ENCODE measurements at regions not wholly inside any gene's neighbourhood (a gene's known extent, or its start where the extent isn't known, plus 50 kb on each side); places are given as distances from the start of the nearest gene placed in this dataset.
A peak's percentile ranks its signal among the peaks of the same experiment; 100 is the strongest.

GRCh38 chr3:38989917-38990510 lies 61.7 kb downstream of the SCN11A start:
- no peak overlapping the region for H3K4ac ChIP-seq (ENCODE audit: low read depth, low read length)
- no peak overlapping the region for H3K27ac ChIP-seq (ENCODE audit: low read depth, low read length)
- H4K5ac ChIP-seq (ENCODE audit: low read length), result no peak overlapping the region
- no peaks in the 10 kb centered on the region for H3K27me3 ChIP-seq (ENCODE audit: insufficient read depth, low read length, poor library complexity)
- H3K56ac ChIP-seq (ENCODE audit: low read length), result no peak overlapping the region
- H2BK5ac ChIP-seq (ENCODE audit: low read length), result no peak overlapping the region
- H2AK5ac ChIP-seq (ENCODE audit: low read length), result no peak overlapping the region
- no peak overlapping the region for H2BK120ac ChIP-seq (ENCODE audit: low read depth, low read length)
- H2BK15ac ChIP-seq (replicated peaks; ENCODE audit: low read depth), result no peak overlapping the region
- H3K18ac ChIP-seq (ENCODE audit: low read length), result no peak overlapping the region
- H3K4me2 ChIP-seq (ENCODE audit: low read length), result no peak overlapping the region
- no peak overlapping the region for H3K9ac ChIP-seq (ENCODE audit: low read length)
- H3K4me3 ChIP-seq (ENCODE audit: low read length), result no peak overlapping the region
- no peaks in the 10 kb centered on the region for H3K36me3 ChIP-seq (ENCODE audit: control insufficient read depth, insufficient read depth, low read length)
- WGBS (ENCODE audit: extremely low coverage, insufficient coverage, low lambda C conversion rate), result no CpG with 5 or more reads among the region's 7 CpGs
- H3K4me1 ChIP-seq (ENCODE audit: control insufficient read depth, low read depth, low read length), result no peaks in the 10 kb centered on the region
- peak; percentile 32 for DNase-seq
- H3K79me2 ChIP-seq (ENCODE audit: control insufficient read depth, insufficient read depth, low read length), result no peaks in the 10 kb centered on the region
- no peak overlapping the region for H3K23ac ChIP-seq (ENCODE audit: low read length)
- H3K79me1 ChIP-seq (ENCODE audit: low read length), result no peaks in the 10 kb centered on the region
- no peak overlapping the region for H4K8ac ChIP-seq (ENCODE audit: low read depth, low read length)

- Histone ChIP-seq H2BK120ac (ENCODE audit: low read depth, low read length) (no peak overlapping the region), H3K18ac (ENCODE audit: low read length) (no peak overlapping the region), H3K36me3 (ENCODE audit: control insufficient read depth, insufficient read depth, low read length) (no peaks in the 10 kb centered on the region), H3K23ac (ENCODE audit: low read length) (no peak overlapping the region), H3K27ac (ENCODE audit: low read depth, low read length) (no peak overlapping the region), H3K4me3 (ENCODE audit: low read length) (no peak overlapping the region), H2BK5ac (ENCODE audit: low read length) (no peak overlapping the region), H3K56ac (ENCODE audit: low read length) (no peak overlapping the region), H3K9ac (ENCODE audit: low read length) (no peak overlapping the region), H2AK5ac (ENCODE audit: low read length) (no peak overlapping the region), H3K4me2 (ENCODE audit: low read length) (no peak overlapping the region), H2BK15ac (replicated peaks; ENCODE audit: low read depth) (no peak overlapping the region), H3K4ac (ENCODE audit: low read depth, low read length) (no peak overlapping the region), H3K79me2 (ENCODE audit: control insufficient read depth, insufficient read depth, low read length) (no peaks in the 10 kb centered on the region), H3K4me1 (ENCODE audit: control insufficient read depth, low read depth, low read length) (no peaks in the 10 kb centered on the region), H3K27me3 (ENCODE audit: insufficient read depth, low read length, poor library complexity) (no peaks in the 10 kb centered on the region), H4K8ac (ENCODE audit: low read depth, low read length) (no peak overlapping the region), H3K79me1 (ENCODE audit: low read length) (no peaks in the 10 kb centered on the region), H4K5ac (ENCODE audit: low read length) (no peak overlapping the region)
- WGBS (ENCODE audit: extremely low coverage, insufficient coverage, low lambda C conversion rate), result no CpG with 5 or more reads among the region's 3 CpGs
- no peak for DNase-seq
Measured at GRCh38 chr3:38988955-38989354, 62.8 kb downstream of the SCN11A start.

GRCh38 chr3:38987456-38987855 lies 64.3 kb downstream of the SCN11A start:
- H2BK5ac ChIP-seq (ENCODE audit: low read length), result no peak overlapping the region
- no peaks in the 10 kb centered on the region for H3K36me3 ChIP-seq (ENCODE audit: control insufficient read depth, insufficient read depth, low read length)
- no peaks in the 10 kb centered on the region for H3K27me3 ChIP-seq (ENCODE audit: insufficient read depth, low read length, poor library complexity)
- no peak overlapping the region for H2BK15ac ChIP-seq (replicated peaks; ENCODE audit: low read depth)
- H3K4ac ChIP-seq (ENCODE audit: low read depth, low read length), result no peak overlapping the region
- H3K56ac ChIP-seq (ENCODE audit: low read length), result no peak overlapping the region
- H3K27ac ChIP-seq (ENCODE audit: low read depth, low read length), result no peak overlapping the region
- H3K4me2 ChIP-seq (ENCODE audit: low read length), result no peak overlapping the region
- no peak overlapping the region for H3K18ac ChIP-seq (ENCODE audit: low read length)
- no peak overlapping the region for H2BK120ac ChIP-seq (ENCODE audit: low read depth, low read length)
- H3K79me2 ChIP-seq (ENCODE audit: control insufficient read depth, insufficient read depth, low read length), result no peaks in the 10 kb centered on the region
- H3K79me1 ChIP-seq (ENCODE audit: low read length), result no peaks in the 10 kb centered on the region
- WGBS (ENCODE audit: extremely low coverage, insufficient coverage, low lambda C conversion rate), result no CpG with 5 or more reads among the region's 3 CpGs
- no peaks in the 10 kb centered on the region for H3K4me1 ChIP-seq (ENCODE audit: control insufficient read depth, low read depth, low read length)
- H3K9ac ChIP-seq (ENCODE audit: low read length), result no peak overlapping the region
- H3K23ac ChIP-seq (ENCODE audit: low read length), result no peak overlapping the region
- H4K8ac ChIP-seq (ENCODE audit: low read depth, low read length), result no peak overlapping the region
- H3K4me3 ChIP-seq (ENCODE audit: low read length), result no peak overlapping the region
- DNase-seq, result no peak
- no peak overlapping the region for H2AK5ac ChIP-seq (ENCODE audit: low read length)
- H4K5ac ChIP-seq (ENCODE audit: low read length), result no peak overlapping the region

GRCh38 chr3:38986901-38987300 lies 64.8 kb downstream of the SCN11A start:
- DNase-seq, result no peak
- no CpG with 5 or more reads among the region's 4 CpGs for WGBS (ENCODE audit: extremely low coverage, insufficient coverage, low lambda C conversion rate)

GRCh38 chr3:38985981-38986380 lies 65.8 kb downstream of the SCN11A start:
- no peaks in the 10 kb centered on the region for H3K36me3 ChIP-seq (ENCODE audit: control insufficient read depth, insufficient read depth, low read length)
- H4K5ac ChIP-seq (ENCODE audit: low read length), result no peak overlapping the region
- H3K4me2 ChIP-seq (ENCODE audit: low read length), result no peak overlapping the region
- H2AK5ac ChIP-seq (ENCODE audit: low read length), result no peak overlapping the region
- no peak overlapping the region for H3K23ac ChIP-seq (ENCODE audit: low read length)
- no peak overlapping the region for H3K56ac ChIP-seq (ENCODE audit: low read length)
- no CpG with 5 or more reads among the region's 4 CpGs for WGBS (ENCODE audit: extremely low coverage, insufficient coverage, low lambda C conversion rate)
- no peak overlapping the region for H3K4ac ChIP-seq (ENCODE audit: low read depth, low read length)
- H3K9ac ChIP-seq (ENCODE audit: low read length), result no peak overlapping the region
- no peak overlapping the region for H3K4me3 ChIP-seq (ENCODE audit: low read length)
- H3K27me3 ChIP-seq (ENCODE audit: insufficient read depth, low read length, poor library complexity), result no peaks in the 10 kb centered on the region
- H2BK120ac ChIP-seq (ENCODE audit: low read depth, low read length), result no peak overlapping the region
- H2BK15ac ChIP-seq (replicated peaks; ENCODE audit: low read depth), result no peak overlapping the region
- DNase-seq, result no peak
- H3K27ac ChIP-seq (ENCODE audit: low read depth, low read length), result no peak overlapping the region
- no peaks in the 10 kb centered on the region for H3K4me1 ChIP-seq (ENCODE audit: control insufficient read depth, low read depth, low read length)
- no peak overlapping the region for H3K18ac ChIP-seq (ENCODE audit: low read length)
- no peaks in the 10 kb centered on the region for H3K79me2 ChIP-seq (ENCODE audit: control insufficient read depth, insufficient read depth, low read length)
- H4K8ac ChIP-seq (ENCODE audit: low read depth, low read length), result no peak overlapping the region
- H2BK5ac ChIP-seq (ENCODE audit: low read length), result no peak overlapping the region
- H3K79me1 ChIP-seq (ENCODE audit: low read length), result no peaks in the 10 kb centered on the region

More at GRCh38 chr3:38986901-38987300, 64.8 kb downstream of the SCN11A start:
- Histone ChIP-seq H3K27ac (ENCODE audit: low read depth, low read length) (no peak overlapping the region), H3K4me1 (ENCODE audit: control insufficient read depth, low read depth, low read length) (no peaks in the 10 kb centered on the region), H4K8ac (ENCODE audit: low read depth, low read length) (no peak overlapping the region), H2AK5ac (ENCODE audit: low read length) (no peak overlapping the region), H3K4ac (ENCODE audit: low read depth, low read length) (no peak overlapping the region), H3K9ac (ENCODE audit: low read length) (no peak overlapping the region), H2BK15ac (replicated peaks; ENCODE audit: low read depth) (no peak overlapping the region), H3K79me2 (ENCODE audit: control insufficient read depth, insufficient read depth, low read length) (no peaks in the 10 kb centered on the region), H3K23ac (ENCODE audit: low read length) (no peak overlapping the region), H3K36me3 (ENCODE audit: control insufficient read depth, insufficient read depth, low read length) (no peaks in the 10 kb centered on the region), H3K4me2 (ENCODE audit: low read length) (no peak overlapping the region), H3K79me1 (ENCODE audit: low read length) (no peaks in the 10 kb centered on the region), H3K4me3 (ENCODE audit: low read length) (no peak overlapping the region), H3K18ac (ENCODE audit: low read length) (no peak overlapping the region), H4K5ac (ENCODE audit: low read length) (no peak overlapping the region), H3K56ac (ENCODE audit: low read length) (no peak overlapping the region), H2BK5ac (ENCODE audit: low read length) (no peak overlapping the region), H2BK120ac (ENCODE audit: low read depth, low read length) (no peak overlapping the region), H3K27me3 (ENCODE audit: insufficient read depth, low read length, poor library complexity) (no peaks in the 10 kb centered on the region)

GRCh38 chr3:38985581-38985980 lies 66.2 kb downstream of the SCN11A start:
- Histone ChIP-seq H3K4me1 (ENCODE audit: control insufficient read depth, low read depth, low read length) (no peaks in the 10 kb centered on the region), H3K4me2 (ENCODE audit: low read length) (no peak overlapping the region), H4K8ac (ENCODE audit: low read depth, low read length) (no peak overlapping the region), H3K23ac (ENCODE audit: low read length) (no peak overlapping the region), H3K4ac (ENCODE audit: low read depth, low read length) (no peak overlapping the region), H2AK5ac (ENCODE audit: low read length) (no peak overlapping the region), H3K27me3 (ENCODE audit: insufficient read depth, low read length, poor library complexity) (no peaks in the 10 kb centered on the region), H3K56ac (ENCODE audit: low read length) (no peak overlapping the region), H3K79me1 (ENCODE audit: low read length) (no peaks in the 10 kb centered on the region), H2BK15ac (replicated peaks; ENCODE audit: low read depth) (no peak overlapping the region), H3K9ac (ENCODE audit: low read length) (no peak overlapping the region), H3K79me2 (ENCODE audit: control insufficient read depth, insufficient read depth, low read length) (no peaks in the 10 kb centered on the region), H3K4me3 (ENCODE audit: low read length) (no peak overlapping the region), H2BK5ac (ENCODE audit: low read length) (no peak overlapping the region), H2BK120ac (ENCODE audit: low read depth, low read length) (no peak overlapping the region), H3K27ac (ENCODE audit: low read depth, low read length) (no peak overlapping the region), H4K5ac (ENCODE audit: low read length) (no peak overlapping the region), H3K36me3 (ENCODE audit: control insufficient read depth, insufficient read depth, low read length) (no peaks in the 10 kb centered on the region), H3K18ac (ENCODE audit: low read length) (no peak overlapping the region)
- DNase-seq, result no peak

Measured in mesendoderm (in vitro differentiated cells).